Chondrocyte (in vitro differentiated cells): ENCODE measurements at regions not wholly inside any gene's neighbourhood (a gene's known extent, or its start where the extent isn't known, plus 50 kb on each side); places are given as distances from the start of the nearest gene placed in this dataset.

Experiments used
- DNase-seq: peaks from one replicate; pipeline ENCODE4 v3.0.0; 2021; ENCODE audit warnings: mixed read lengths, low spot score
- H3K27ac Mint-ChIP-seq: one replicate; pipeline ENCODE4 v1.8.0; 2021; ENCODE audit warnings: mild to moderate bottlenecking, moderate library complexity, mixed read lengths; ENCODE audit not compliant: unreplicated experiment
- H3K27me3 Mint-ChIP-seq: 2 replicates; pipeline ENCODE4 v1.8.0; 2021; ENCODE audit warnings: low read depth, mixed read lengths
- H3K36me3 Mint-ChIP-seq: 2 replicates; pipeline ENCODE4 v1.8.0; 2021; ENCODE audit warnings: low read depth, mixed read lengths
- H3K4me1 Mint-ChIP-seq: 2 replicates; pipeline ENCODE4 v1.8.0; 2021; ENCODE audit warnings: low read depth, mild to moderate bottlenecking, mixed read lengths
- H3K4me3 Mint-ChIP-seq: one replicate; pipeline ENCODE4 v1.8.0; 2021; ENCODE audit warnings: mild to moderate bottlenecking, moderate library complexity, mixed read lengths; ENCODE audit not compliant: unreplicated experiment
- H3K9me3 Mint-ChIP-seq: 2 replicates; pipeline ENCODE4 v1.8.0; 2021; ENCODE audit warnings: low read depth, mixed read lengths
- CTCF ChIP-seq: fragments of 200-600 bp; sonication (generic); IDR thresholded peaks from 2 replicates; pipeline ENCODE4 v1.5.0; 2021; ENCODE audit warnings: antibody characterized with exemption, mild to moderate bottlenecking, moderate library complexity

DNA sequence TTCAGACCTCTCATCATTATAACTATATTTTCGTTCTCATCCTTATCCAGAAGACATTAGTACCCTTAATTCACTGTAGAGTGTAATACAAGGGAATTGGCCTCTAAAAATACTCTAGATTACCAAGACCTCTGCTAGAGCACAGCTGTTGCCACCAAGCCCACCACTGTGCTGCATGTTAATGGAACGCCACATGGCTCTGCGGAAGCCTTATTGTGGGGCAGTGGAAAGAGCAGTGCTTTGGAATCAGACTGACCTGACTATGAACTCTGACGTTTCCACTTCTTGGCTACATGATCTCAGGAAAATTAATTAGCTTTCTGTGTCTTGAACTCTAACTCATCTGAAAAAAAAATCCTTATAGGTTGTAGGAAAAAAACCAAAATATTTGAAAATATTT lies 222.1 kb downstream of the LMX1A start:
- Mint-ChIP-seq H3K27ac (no peak overlapping the region), H3K36me3 (no peaks in the 10 kb centered on the region), H3K9me3 (no peaks in the 10 kb centered on the region), H3K27me3 (peaks cover 24% of the 10 kb centered on the region), H3K4me3 (no peak overlapping the region), H3K4me1 (no peaks in the 10 kb centered on the region)
- no peak for TF ChIP-seq CTCF
- DNase-seq, result no peak

DNA sequence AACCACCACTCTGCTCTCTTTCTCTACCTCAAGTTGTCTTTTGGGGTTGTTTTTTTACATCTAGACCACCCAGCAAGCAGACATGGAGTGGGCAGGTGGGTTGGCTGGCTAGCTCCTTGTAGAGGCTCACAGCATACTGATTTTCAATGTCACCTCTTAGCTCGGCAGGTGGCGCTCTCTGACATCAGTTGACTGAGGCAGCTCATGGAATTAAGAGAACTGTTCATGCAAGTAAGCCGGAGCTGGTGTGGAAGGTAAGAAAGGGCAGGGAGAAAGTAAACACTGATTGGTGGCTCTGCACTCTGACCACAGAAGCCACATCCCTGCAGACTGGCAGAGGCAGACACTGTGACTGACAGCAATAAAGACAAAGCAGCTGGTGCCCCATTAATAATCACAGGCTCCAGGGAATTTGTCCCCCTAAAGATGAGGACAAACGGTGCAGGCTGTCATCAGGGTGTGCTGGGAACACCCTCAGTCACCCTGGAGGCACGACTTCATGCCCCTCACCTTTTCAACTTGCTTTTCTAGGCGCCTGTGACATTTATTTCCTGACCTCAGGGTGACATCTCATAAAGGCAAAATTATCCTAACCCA lies 226.8 kb downstream of the LMX1A start:
- Mint-ChIP-seq H3K9me3 (no peaks in the 10 kb centered on the region), H3K27ac (no peak overlapping the region), H3K27me3 (peaks cover 20% of the 10 kb centered on the region), H3K4me1 (no peaks in the 10 kb centered on the region), H3K4me3 (no peak overlapping the region), H3K36me3 (no peaks in the 10 kb centered on the region)
- no peak for DNase-seq
- TF ChIP-seq CTCF, result peak; percentile 60

DNA sequence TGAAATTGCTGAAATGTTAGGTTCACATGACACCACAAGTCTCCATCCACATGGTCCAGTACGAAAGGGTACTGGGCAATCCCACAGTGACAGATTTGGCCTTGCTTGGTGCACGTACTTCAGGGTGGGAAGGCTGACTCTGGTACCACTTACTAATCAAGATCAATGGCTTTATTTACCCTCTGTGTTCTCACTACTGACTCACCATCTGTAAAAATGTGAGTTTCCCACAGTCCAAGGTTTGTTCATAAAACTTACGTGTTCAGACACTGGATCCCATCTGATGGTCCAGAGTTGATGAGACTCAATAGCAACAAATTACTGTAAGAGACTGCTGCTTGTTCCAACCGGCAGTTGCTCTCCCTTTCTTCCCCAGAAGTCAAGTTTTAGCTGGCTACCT lies 231.7 kb downstream of the LMX1A start:
- no peak for TF ChIP-seq CTCF
- Mint-ChIP-seq H3K27me3 (peaks cover 40% of the 10 kb centered on the region), H3K4me1 (no peaks in the 10 kb centered on the region), H3K27ac (no peak overlapping the region), H3K4me3 (no peak overlapping the region), H3K9me3 (no peaks in the 10 kb centered on the region), H3K36me3 (no peaks in the 10 kb centered on the region)
- DNase-seq, result no peak

DNA sequence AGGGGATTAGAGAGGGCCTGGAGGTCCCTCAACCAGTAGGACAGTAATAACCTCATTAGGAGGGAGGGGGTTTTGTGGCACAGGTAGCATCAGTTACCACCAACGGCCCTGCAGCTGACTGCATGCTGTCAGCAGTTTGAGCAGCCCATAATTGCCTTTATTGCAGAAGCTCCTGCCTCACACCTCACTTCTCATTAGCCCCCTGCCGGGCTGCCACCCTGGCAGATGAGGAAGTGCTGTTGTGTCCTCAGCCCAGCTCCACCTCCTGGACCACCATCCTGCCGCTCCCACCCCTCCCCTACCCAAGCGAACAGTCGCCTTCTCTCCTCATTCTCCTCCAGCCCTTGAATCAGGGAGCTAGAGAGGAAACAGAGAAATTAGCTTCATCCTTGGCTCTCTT lies 237.4 kb downstream of the LMX1A start:
- H3K27ac Mint-ChIP-seq, result no peak overlapping the region
- H3K36me3 Mint-ChIP-seq, result no peaks in the 10 kb centered on the region
- H3K4me1 Mint-ChIP-seq, result no peaks in the 10 kb centered on the region
- TF ChIP-seq CTCF, result no peak
- H3K4me3 Mint-ChIP-seq, result no peak overlapping the region
- no peaks in the 10 kb centered on the region for H3K9me3 Mint-ChIP-seq
- DNase-seq, result no peak
- peaks cover 61% of the 10 kb centered on the region for H3K27me3 Mint-ChIP-seq

DNA sequence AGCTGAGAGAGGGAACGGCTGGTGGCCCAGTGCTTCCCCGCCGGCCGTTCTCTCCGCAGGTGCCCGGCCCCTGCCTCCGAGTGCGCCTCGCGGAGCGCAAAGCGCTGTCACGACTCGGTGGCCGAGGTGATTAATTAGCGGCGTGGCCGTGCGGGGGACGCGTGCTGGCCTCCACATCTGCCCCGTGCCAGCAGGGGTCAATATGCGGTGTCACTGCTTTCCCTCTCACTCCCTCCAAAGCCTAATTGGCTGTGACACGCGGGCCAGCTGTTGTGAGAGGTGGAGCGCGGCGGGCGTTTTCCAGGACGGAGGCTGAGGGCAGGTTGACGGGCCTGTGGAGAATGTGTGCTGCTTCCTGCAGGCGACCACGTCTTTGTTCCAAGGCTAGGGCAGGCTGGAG lies 239.0 kb downstream of the LMX1A start:
- no peak overlapping the region for H3K27ac Mint-ChIP-seq
- no peaks in the 10 kb centered on the region for H3K4me1 Mint-ChIP-seq
- TF ChIP-seq CTCF, result no peak
- DNase-seq, result no peak
- no peaks in the 10 kb centered on the region for H3K36me3 Mint-ChIP-seq
- no peaks in the 10 kb centered on the region for H3K9me3 Mint-ChIP-seq
- H3K4me3 Mint-ChIP-seq, result no peak overlapping the region
- peaks cover 51% of the 10 kb centered on the region for H3K27me3 Mint-ChIP-seq
